ENCODE measurements at regions not wholly inside any gene's neighbourhood (a gene's known extent, or its start where the extent isn't known, plus 50 kb on each side); places are given as distances from the start of the nearest gene placed in this dataset.

GRCh38 chr12:3980504-3981272 is 107.5 kb upstream of the PARP11 start:
- Histone ChIP-seq H3K4me2 (no peak overlapping the region), H3K27ac (ENCODE audit: low read depth in 2 of 2, low read length in 1 of 2) (no peak overlapping the region), H3K9ac (no peak overlapping the region), H3K4me3 (ENCODE audit: low read depth in 2 of 2, low read length in 1 of 2) (no peak overlapping the region), H3F3A (replicated peaks; ENCODE audit: insufficient read depth) (no peaks in the 10 kb centered on the region), H4K20me1 (ENCODE audit: insufficient read depth) (no peaks in the 10 kb centered on the region), H3K36me3 (replicated peaks in 1 of 2; ENCODE audit: control insufficient read depth in 1 of 2, insufficient read depth in 2 of 2, low read length in 1 of 2) (no peaks in the 10 kb centered on the region), H3K79me2 (ENCODE audit: insufficient read depth) (no peaks in the 10 kb centered on the region), H3K9me3 (no peaks in the 10 kb centered on the region), H3K27me3 (ENCODE audit: insufficient read depth) (no peaks in the 10 kb centered on the region; the same call in 1 of the 2 replicates), H3K9me2 (no peaks in the 10 kb centered on the region), H2AFZ (ENCODE audit: low read depth) (no peak overlapping the region), H3K4me1 (ENCODE audit: control insufficient read depth in 1 of 2, insufficient read depth in 2 of 2, low read depth in 1 of 2, low read length in 1 of 2) (no peaks in the 10 kb centered on the region)
- no peak for DNase-seq
- POLR2A ChIA-PET: no interaction called here
- CTCF ChIA-PET: no interaction called here
- WGBS (ENCODE audit: low lambda C conversion rate): 10% methylated on average over 11 of the region's 11 CpGs
- TF ChIP-seq RXRA (IDR thresholded peaks at IDR 0.05; ENCODE audit: borderline replicate concordance, low read depth): no peak
- TF ChIP-seq NRF1 (IDR thresholded peaks at IDR 0.05; ENCODE audit: low read depth, low read length): no peak
- TF ChIP-seq TEAD4 (IDR thresholded peaks at IDR 0.05; ENCODE audit: borderline replicate concordance, insufficient read depth): no peak
- TF ChIP-seq SMC3 (IDR thresholded peaks at IDR 0.05; ENCODE audit: low read depth, low read length): no peak
- no peak for TF ChIP-seq IRF3 (IDR thresholded peaks at IDR 0.05; ENCODE audit: low read depth, low read length)
- TF ChIP-seq POLR2AphosphoS5 (IDR thresholded peaks at IDR 0.05; ENCODE audit: low read depth, low read length): no peak
- TF ChIP-seq EZH2phosphoT487 (IDR thresholded peaks at IDR 0.05; ENCODE audit: borderline replicate concordance, low read depth): no peak
- no peak for TF ChIP-seq MEF2A (IDR thresholded peaks at IDR 0.05; ENCODE audit: borderline replicate concordance, low read depth)
- TF ChIP-seq ELF1 (IDR thresholded peaks at IDR 0.05): no peak
- no peak for TF ChIP-seq JUND (IDR thresholded peaks at IDR 0.05)
- TF ChIP-seq USF2 (IDR thresholded peaks at IDR 0.05; ENCODE audit: borderline replicate concordance, low read depth, low read length): no peak
- no peak for TF ChIP-seq FOXJ3 (CRISPR knock-in tag; IDR thresholded peaks at IDR 0.05)
- TF ChIP-seq RCOR1 (IDR thresholded peaks at IDR 0.05; ENCODE audit: low read length): no peak

- no peak for TF ChIP-seq SMC3 (IDR thresholded peaks at IDR 0.05; ENCODE audit: low read depth, low read length)
- Histone ChIP-seq H3K79me2 (ENCODE audit: insufficient read depth) (no peaks in the 10 kb centered on the region), H3K4me1 (ENCODE audit: control insufficient read depth in 1 of 2, insufficient read depth in 2 of 2, low read depth in 1 of 2, low read length in 1 of 2) (no peaks in the 10 kb centered on the region), H2AFZ (ENCODE audit: low read depth) (no peak overlapping the region), H3F3A (replicated peaks; ENCODE audit: insufficient read depth) (no peaks in the 10 kb centered on the region), H3K9me2 (no peaks in the 10 kb centered on the region), H4K20me1 (ENCODE audit: insufficient read depth) (no peaks in the 10 kb centered on the region), H3K27ac (ENCODE audit: low read depth in 2 of 2, low read length in 1 of 2) (no peak overlapping the region), H3K4me3 (ENCODE audit: low read depth in 2 of 2, low read length in 1 of 2) (no peak overlapping the region), H3K4me2 (no peak overlapping the region), H3K27me3 (ENCODE audit: insufficient read depth) (no peaks in the 10 kb centered on the region; the same call in 1 of the 2 replicates), H3K9ac (no peak overlapping the region), H3K9me3 (no peaks in the 10 kb centered on the region), H3K36me3 (replicated peaks in 1 of 2; ENCODE audit: control insufficient read depth in 1 of 2, insufficient read depth in 2 of 2, low read length in 1 of 2) (no peaks in the 10 kb centered on the region)
- 3% methylated on average over 2 of the region's 2 CpGs for WGBS (ENCODE audit: low lambda C conversion rate)
- CTCF ChIA-PET: no interaction called here
- POLR2A ChIA-PET: no interaction called here
- DNase-seq: no peak
These were observed 104.4 kb upstream of the PARP11 start for GRCh38 chr12:3977621-3978020.
